Central memory CD8-positive, alpha-beta T cell (primary cell): ENCODE measurements at regions not wholly inside any gene's neighbourhood (a gene's known extent, or its start where the extent isn't known, plus 50 kb on each side); places are given as distances from the start of the nearest gene placed in this dataset.
"Not testable (repeated sequence)": the region's sequence is repeated elsewhere in the genome, so short reads cannot be mapped to it uniquely, and the experiment has no call there.

Experiments
- ATAC-seq: fragments of 150-1000 bp; cut with Tn5 transposase; replicated peaks from 2 replicates; pipeline ENCODE4 v1.10.0; 2022; ENCODE audit warnings: mild to moderate bottlenecking, moderate FRiP score, moderate number of reproducible peaks; ENCODE audit not compliant: poor library complexity, severe bottlenecking; ENCODE audit errors: extremely low read depth
- DNase-seq, 2 donors: peaks; one replicate each; pipeline ENCODE4 v3.0.0; 2021; ENCODE audit warnings: low spot score in 2 of 2
- H3K27ac Mint-ChIP-seq: one replicate; pipeline ENCODE4 v1.8.0; 2022; ENCODE audit warnings: low read depth, mild to moderate bottlenecking, moderate library complexity, mixed read lengths
- H3K27me3 Mint-ChIP-seq: one replicate; pipeline ENCODE4 v1.8.0; 2022; ENCODE audit warnings: mixed read lengths
- H3K36me3 Mint-ChIP-seq: one replicate; pipeline ENCODE4 v1.8.0; 2022; ENCODE audit warnings: mild to moderate bottlenecking, moderate library complexity, mixed read lengths; ENCODE audit not compliant: insufficient read depth
- H3K4me1 Mint-ChIP-seq: one replicate; pipeline ENCODE4 v1.8.0; 2022; ENCODE audit warnings: mixed read lengths
- H3K4me3 Mint-ChIP-seq: one replicate; pipeline ENCODE4 v1.8.0; 2022; ENCODE audit warnings: mild to moderate bottlenecking, moderate library complexity, mixed read lengths
- H3K9me3 Mint-ChIP-seq: one replicate; pipeline ENCODE4 v1.8.0; 2022; ENCODE audit warnings: mixed read lengths

DNA sequence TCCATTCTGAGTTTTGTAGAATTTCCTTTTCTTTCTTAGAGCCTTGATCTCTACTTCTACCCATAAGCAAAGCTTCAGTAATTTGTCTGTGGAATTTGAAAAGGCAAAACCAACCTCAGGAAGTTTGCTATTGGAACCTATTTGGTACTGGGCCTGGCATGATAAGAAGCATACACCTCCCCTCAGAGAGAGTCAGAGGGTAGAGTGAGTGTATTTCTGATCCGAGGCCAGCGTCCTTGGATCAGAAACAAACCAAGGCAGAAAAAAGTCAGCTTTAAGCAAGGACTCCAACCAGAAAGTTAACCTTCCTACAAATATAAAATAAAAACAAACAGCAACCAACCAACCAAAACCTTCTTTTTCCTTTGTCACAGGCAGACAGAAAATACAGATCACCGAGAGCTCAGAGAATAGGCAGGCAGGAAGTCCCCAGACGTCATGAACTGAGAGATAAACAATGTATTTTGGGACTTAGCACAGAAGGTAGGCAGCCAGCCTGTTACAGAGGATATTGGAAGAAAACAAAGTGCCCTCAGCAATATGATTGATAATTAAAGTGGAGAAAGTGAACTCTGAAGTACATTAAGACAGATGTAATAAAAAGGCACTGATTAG lies 141.5 kb downstream of the NEDD1 start:
- Mint-ChIP-seq H3K36me3 (no peaks in the 10 kb centered on the region), H3K4me1 (no peaks in the 10 kb centered on the region), H3K4me3 (no peak overlapping the region), H3K9me3 (no peaks in the 10 kb centered on the region), H3K27ac (no peak overlapping the region), H3K27me3 (peaks cover 22% of the 10 kb centered on the region)
- no peak for DNase-seq
- no peak for ATAC-seq

DNA sequence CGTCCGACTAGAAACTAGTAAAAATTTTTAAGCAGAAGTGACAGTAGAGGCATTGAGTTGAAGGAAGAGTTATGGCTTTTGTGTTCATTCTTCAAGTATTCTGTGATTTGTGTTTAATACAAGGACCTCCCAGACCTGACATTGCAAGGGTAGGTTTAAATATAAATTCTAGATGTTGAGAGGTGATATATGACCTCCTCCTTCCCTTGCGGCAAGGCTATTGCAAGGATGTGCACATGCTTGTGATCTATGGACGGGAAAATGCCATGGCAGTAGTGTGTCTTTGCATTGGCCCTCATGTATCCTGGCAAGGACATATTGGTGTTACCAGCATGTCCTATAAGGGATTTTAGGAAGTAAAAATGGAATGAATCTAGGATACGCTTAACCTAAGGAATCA lies 143.5 kb downstream of the NEDD1 start:
- H3K36me3 Mint-ChIP-seq = no peaks in the 10 kb centered on the region
- H3K4me1 Mint-ChIP-seq = no peaks in the 10 kb centered on the region
- H3K4me3 Mint-ChIP-seq = no peak overlapping the region
- no peak for DNase-seq
- no peak for ATAC-seq
- peaks cover 30% of the 10 kb centered on the region for H3K27me3 Mint-ChIP-seq
- no peaks in the 10 kb centered on the region for H3K9me3 Mint-ChIP-seq
- H3K27ac Mint-ChIP-seq = no peak overlapping the region

GRCh38 chr12:97051341-97051740 lies 144.3 kb downstream of the NEDD1 start:
- Mint-ChIP-seq H3K4me1 (no peaks in the 10 kb centered on the region), H3K27ac (no peak overlapping the region), H3K9me3 (no peaks in the 10 kb centered on the region), H3K36me3 (no peaks in the 10 kb centered on the region), H3K27me3 (peaks cover 30% of the 10 kb centered on the region), H3K4me3 (no peak overlapping the region)
- ATAC-seq = no peak
- no peak for DNase-seq

DNA sequence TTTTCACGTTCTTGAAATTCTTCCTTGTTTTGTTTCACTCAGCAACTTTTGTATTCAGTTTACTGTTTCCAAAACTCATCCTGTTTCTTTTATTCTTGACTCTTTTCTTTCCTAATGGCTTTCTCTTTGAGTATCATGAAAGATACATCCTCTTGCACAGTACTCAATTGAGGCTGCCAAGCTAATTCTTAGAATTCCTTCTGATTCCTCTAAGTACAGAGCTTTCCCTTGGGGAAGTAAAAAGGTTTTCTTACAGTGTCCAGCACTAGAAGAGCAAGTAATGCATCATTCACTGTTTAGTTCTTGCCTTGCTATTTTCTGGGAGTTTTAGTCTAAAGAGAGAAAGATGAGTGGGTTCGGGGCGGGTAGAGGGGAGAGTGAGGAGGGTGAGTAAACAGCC lies 154.1 kb downstream of the NEDD1 start:
- H3K4me1 Mint-ChIP-seq = no peaks in the 10 kb centered on the region
- peaks cover 39% of the 10 kb centered on the region for H3K27me3 Mint-ChIP-seq
- H3K27ac Mint-ChIP-seq = no peak overlapping the region
- no peaks in the 10 kb centered on the region for H3K36me3 Mint-ChIP-seq
- no peak for ATAC-seq
- DNase-seq = no peak
- peaks cover 6% of the 10 kb centered on the region for H3K9me3 Mint-ChIP-seq
- no peak overlapping the region for H3K4me3 Mint-ChIP-seq

DNA sequence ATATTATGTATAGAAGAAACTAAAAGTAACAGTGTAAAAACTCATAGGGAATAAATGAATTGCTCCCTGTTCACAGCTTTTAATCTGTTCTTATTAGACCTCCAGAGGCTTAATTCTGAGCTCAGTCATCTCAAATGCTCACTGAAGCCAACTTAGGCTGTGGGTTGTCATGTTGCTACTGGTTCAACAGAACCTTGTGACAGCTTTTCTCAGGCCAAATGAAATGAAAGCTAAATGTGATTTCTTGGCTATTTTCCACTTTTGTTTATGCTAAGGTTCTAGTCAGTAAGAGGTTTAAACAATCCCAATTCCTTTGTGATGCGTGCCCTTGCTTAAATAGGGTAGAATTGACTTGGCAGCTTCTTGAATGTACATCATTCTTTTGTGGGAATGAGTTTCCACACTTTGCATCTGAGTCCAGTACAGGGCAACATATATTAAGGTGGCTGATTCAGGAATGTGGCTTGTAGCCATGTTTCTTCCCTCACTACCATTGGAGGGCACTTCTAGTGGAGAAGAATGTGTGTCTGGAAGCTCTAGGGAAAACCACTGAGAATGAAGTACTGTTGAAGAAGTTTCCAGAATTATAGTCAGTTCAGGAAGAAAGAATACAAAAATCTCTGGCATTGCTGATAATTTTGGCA lies 156.4 kb downstream of the NEDD1 start:
- Mint-ChIP-seq H3K4me3 (no peak overlapping the region), H3K27me3 (peaks cover 36% of the 10 kb centered on the region), H3K9me3 (no peaks in the 10 kb centered on the region), H3K36me3 (no peaks in the 10 kb centered on the region), H3K27ac (no peak overlapping the region), H3K4me1 (no peaks in the 10 kb centered on the region)
- ATAC-seq (no peak), DNase-seq (no peak)

DNA sequence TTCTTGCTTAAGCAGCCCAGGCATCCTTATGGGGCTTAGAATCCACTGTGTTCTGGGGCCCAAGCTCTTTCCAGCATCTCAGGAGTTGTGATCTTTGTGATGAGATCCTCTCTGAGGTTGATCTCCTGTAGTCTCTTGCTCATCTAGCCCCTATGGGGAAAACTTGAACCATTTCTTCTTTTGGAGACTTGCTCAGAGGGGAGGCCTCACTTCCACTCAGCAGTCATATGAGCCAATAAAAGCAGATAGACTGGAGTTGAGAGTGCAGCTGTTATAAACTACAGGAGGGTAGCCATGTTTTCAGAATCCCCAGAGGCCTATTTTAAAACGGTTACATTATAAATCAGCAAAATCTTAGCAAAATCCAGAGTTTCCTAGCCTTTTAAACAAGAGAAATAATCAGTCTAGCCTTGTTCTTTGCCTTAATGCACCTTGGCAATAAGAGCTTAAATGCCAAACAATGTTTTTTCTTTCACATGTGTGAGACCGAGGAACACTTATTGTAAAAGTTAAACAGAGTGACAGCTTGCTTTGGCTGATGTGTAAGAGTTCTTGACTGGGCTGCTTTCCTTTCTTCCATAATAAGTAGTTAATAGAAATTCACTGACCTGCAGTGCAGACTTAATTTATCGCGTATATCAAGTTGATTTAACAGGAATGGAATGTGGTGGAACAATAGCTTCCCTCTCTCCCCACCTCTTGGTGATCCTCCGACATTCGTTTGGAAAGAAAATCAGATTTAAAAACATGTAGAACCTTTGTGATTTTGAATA lies 168.3 kb downstream of the NEDD1 start:
- DNase-seq (no peak), ATAC-seq (no peak)
- Mint-ChIP-seq H3K27me3 (peaks cover 34% of the 10 kb centered on the region), H3K4me3 (no peak overlapping the region), H3K9me3 (no peaks in the 10 kb centered on the region), H3K27ac (no peak overlapping the region), H3K36me3 (no peaks in the 10 kb centered on the region), H3K4me1 (no peaks in the 10 kb centered on the region)

- H3K4me1 Mint-ChIP-seq = no peaks in the 10 kb centered on the region
- peaks cover 38% of the 10 kb centered on the region for H3K27me3 Mint-ChIP-seq
- no peak overlapping the region for H3K27ac Mint-ChIP-seq
- no peaks in the 10 kb centered on the region for H3K36me3 Mint-ChIP-seq
- DNase-seq = no peak
- no peak for ATAC-seq
- H3K9me3 Mint-ChIP-seq = no peaks in the 10 kb centered on the region
- H3K4me3 Mint-ChIP-seq = no peak overlapping the region
Observed at GRCh38 chr12:97075934-97076630, 169.0 kb downstream of the NEDD1 start.

GRCh38 chr12:97076912-97077311 lies 169.9 kb downstream of the NEDD1 start:
- not testable (repeated sequence) for H3K27ac Mint-ChIP-seq, H3K36me3 Mint-ChIP-seq, H3K4me1 Mint-ChIP-seq

GRCh38 chr12:97082029-97082428 lies 175.0 kb downstream of the NEDD1 start:
- Mint-ChIP-seq H3K4me3 (no peak overlapping the region), H3K36me3 (no peaks in the 10 kb centered on the region), H3K9me3 (no peaks in the 10 kb centered on the region), H3K4me1 (no peaks in the 10 kb centered on the region), H3K27ac (no peak overlapping the region), H3K27me3 (peaks cover 25% of the 10 kb centered on the region)
- DNase-seq (no peak), ATAC-seq (no peak)

More at GRCh38 chr12:97076912-97077311, 169.9 kb downstream of the NEDD1 start:
- not testable (repeated sequence) for ATAC-seq, H3K9me3 Mint-ChIP-seq, DNase-seq, H3K4me3 Mint-ChIP-seq
- peaks cover 38% of the 10 kb centered on the region for H3K27me3 Mint-ChIP-seq

- no peak overlapping the region for H3K27ac Mint-ChIP-seq
- no peak for ATAC-seq
- H3K27me3 Mint-ChIP-seq = peaks cover 28% of the 10 kb centered on the region
- DNase-seq = no peak
- no peaks in the 10 kb centered on the region for H3K36me3 Mint-ChIP-seq
- no peak overlapping the region for H3K4me3 Mint-ChIP-seq
- no peaks in the 10 kb centered on the region for H3K9me3 Mint-ChIP-seq
- no peaks in the 10 kb centered on the region for H3K4me1 Mint-ChIP-seq
Observed at GRCh38 chr12:97093187-97093683, 186.2 kb downstream of the NEDD1 start.

- H3K36me3 Mint-ChIP-seq = no peaks in the 10 kb centered on the region
- H3K27me3 Mint-ChIP-seq = peaks cover 19% of the 10 kb centered on the region
- H3K27ac Mint-ChIP-seq = no peak overlapping the region
- no peaks in the 10 kb centered on the region for H3K4me1 Mint-ChIP-seq
- peaks cover 7% of the 10 kb centered on the region for H3K9me3 Mint-ChIP-seq
- H3K4me3 Mint-ChIP-seq = no peak overlapping the region
- ATAC-seq (no peak), DNase-seq (no peak)
Observed at GRCh38 chr12:97097734-97098133, 190.7 kb downstream of the NEDD1 start.

DNA sequence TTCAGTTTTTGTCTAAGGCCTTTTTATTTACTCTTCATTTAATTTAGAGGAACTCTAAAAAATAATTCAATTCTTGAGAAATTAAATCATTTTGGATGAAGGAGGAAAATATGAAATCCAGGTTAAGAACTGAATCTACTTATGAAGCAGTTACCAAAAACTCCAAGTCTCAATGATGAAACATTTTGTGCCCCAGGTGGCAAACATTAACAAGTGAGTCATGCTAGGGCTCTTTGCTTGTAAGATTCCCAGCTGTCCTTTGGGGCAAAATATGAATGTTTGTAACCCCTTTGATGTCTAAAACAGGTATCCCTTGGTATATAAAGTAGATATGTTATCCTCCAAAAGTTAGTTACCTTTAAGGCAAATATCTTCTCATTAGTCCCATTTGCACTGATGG lies 202.4 kb downstream of the NEDD1 start:
- peaks cover 33% of the 10 kb centered on the region for H3K27me3 Mint-ChIP-seq

More for the DNA sequence above, 202.4 kb downstream of the NEDD1 start:
- no peak for ATAC-seq
- Mint-ChIP-seq H3K4me3 (no peak overlapping the region), H3K27ac (no peak overlapping the region), H3K9me3 (peaks cover 14% of the 10 kb centered on the region), H3K4me1 (no peaks in the 10 kb centered on the region), H3K36me3 (no peaks in the 10 kb centered on the region)
- DNase-seq = no peak
